K562 (cell line): ENCODE measurements at regions not wholly inside any gene's neighbourhood (a gene's known extent, or its start where the extent isn't known, plus 50 kb on each side); places are given as distances from the start of the nearest gene placed in this dataset.

Source experiments
- ATAC-seq: fragments of 200-7000 bp; cut with Tn5 transposase; 3 replicates; pipeline ENCODE4 v1.9.1; 2020; ENCODE audit warnings: moderate library complexity
- BruUV-seq: library from RNA; stranded (reverse); fragments of 400-500 nt; replicated peaks from 2 replicates; lab custom pipeline; 2021; lab: Mats Ljungman, UMichigan
- CTCF ChIA-PET: fragments of 300-600 bp; formaldehyde crosslinking; extraction: SDS; loops from one replicate; lab custom pipeline; 2021; ENCODE audit warnings: low intra/inter-chr PET ratio; lab: Yijun Ruan, JAX
- POLR2A ChIA-PET: fragments of 300-600, 350-650 bp; sonication (Branson Sonifier 250); formaldehyde crosslinking; extraction: SDS; loops from one replicate; lab custom pipeline; 2021; ENCODE audit warnings: antibody characterized with exemption, inconsistent platforms; lab: Yijun Ruan, JAX
- DNase-seq, 4 experiments: peaks; one replicate each; pipeline versions ENCODE4 v3.0.0 to v3.0.0-alpha.2; 2011 to 2018; ENCODE audit warnings: low spot score in 3 of 4, mixed read lengths in 3 of 4; ENCODE audit errors: extremely low read depth in 1 of 4
- FAIRE-seq: peaks from 2 replicates; lab custom pipeline; 2011; peaks lifted over from hg19 to GRCh38; lab: Jason Lieb, UNC
- H2AFZ ChIP-seq: 2 replicates; pipeline ENCODE4 v1.6.0; 2011; ENCODE audit warnings: low read depth, low read length, control low read depth, inconsistent platforms
- H3K27ac ChIP-seq: fragments of 200-600 bp; 3 replicates; pipeline ENCODE4 v1.8.0; 2011; ENCODE audit warnings: low read depth, mild to moderate bottlenecking, control low read depth, inconsistent platforms, low read length, moderate library complexity, mixed read lengths; ENCODE audit errors: extremely low read depth
- H3K27me3 ChIP-seq, 2 experiments: fragments of 300-600 bp in 1 of 2; 2 replicates in 1 of 2; 3 replicates in 1 of 2; pipeline versions ENCODE4 v1.6.0 to v1.8.0; 2011; ENCODE audit warnings: inconsistent platforms in 2 of 2, low read length in 2 of 2, mild to moderate bottlenecking in 1 of 2, mixed read lengths in 1 of 2, moderate library complexity in 1 of 2; ENCODE audit not compliant: control insufficient read depth in 2 of 2, insufficient read depth in 2 of 2
- H3K36me3 ChIP-seq: fragments of 300-600 bp; 3 replicates; pipeline ENCODE4 v1.8.0; 2011; ENCODE audit warnings: mild to moderate bottlenecking, low read length, inconsistent platforms; ENCODE audit not compliant: control insufficient read depth, insufficient read depth
- H3K4me1 ChIP-seq, 2 experiments: fragments of 200-600 bp in 1 of 2; replicated peaks in 1 of 2; 2 replicates in 1 of 2; 3 replicates in 1 of 2; pipeline versions ENCODE4 v1.5.1 to v1.8.0; 2011; ENCODE audit warnings: inconsistent platforms in 2 of 2, low read length in 2 of 2, mild to moderate bottlenecking in 1 of 2, mixed read lengths in 1 of 2, moderate library complexity in 1 of 2; ENCODE audit not compliant: control insufficient read depth in 2 of 2, insufficient read depth in 2 of 2
- H3K4me2 ChIP-seq: 2 replicates; pipeline ENCODE4 v1.6.1; 2011; ENCODE audit warnings: low read length, control low read depth, inconsistent platforms, mixed read lengths; ENCODE audit not compliant: insufficient read depth
- H3K4me3 ChIP-seq: fragments of 200-600 bp; sonication (generic), shearing (Covaris generic); 2 replicates; pipeline ENCODE4 v1.5.1; 2016; ENCODE audit warnings: control low read depth, inconsistent platforms
- H3K79me2 ChIP-seq: fragments of 200-600 bp; 3 replicates; pipeline ENCODE4 v1.8.0; 2011; ENCODE audit warnings: low read length, inconsistent platforms; ENCODE audit not compliant: control insufficient read depth, insufficient read depth
- H3K9ac ChIP-seq, 2 experiments: 2 replicates each; pipeline versions ENCODE4 v1.6.0 to v1.6.1; 2011; ENCODE audit warnings: low read depth in 2 of 2, low read length in 2 of 2, control low read depth in 1 of 2, inconsistent platforms in 1 of 2, mild to moderate bottlenecking in 1 of 2, mixed read lengths in 1 of 2; ENCODE audit not compliant: insufficient read depth in 1 of 2
- H3K9me1 ChIP-seq: one replicate; pipeline ENCODE4 v1.6.0; 2011; ENCODE audit warnings: inconsistent platforms, mild to moderate bottlenecking, low read length, moderate library complexity; ENCODE audit not compliant: control insufficient read depth, insufficient read depth
- H3K9me3 ChIP-seq: replicated peaks from 2 replicates; pipeline ENCODE4 v1.5.1; 2011; ENCODE audit warnings: low read depth, low read length, inconsistent platforms; ENCODE audit not compliant: control insufficient read depth, insufficient read depth
- H4K20me1 ChIP-seq: replicated peaks from 2 replicates; pipeline ENCODE4 v1.6.1; 2011; ENCODE audit warnings: low read length, inconsistent platforms, mixed read lengths; ENCODE audit not compliant: control insufficient read depth, insufficient read depth
- BRF2 ChIP-seq: IDR thresholded peaks from 3 replicates; pipeline ENCODE4 v1.6.1; 2011; ENCODE audit warnings: borderline replicate concordance, mild to moderate bottlenecking; ENCODE audit not compliant: insufficient read length, insufficient read depth
- TBP ChIP-seq: optimal IDR thresholded peaks from 2 replicates; pipeline ENCODE3; 2011; ENCODE audit warnings: low read depth, low read length, improper control_type of control experiment
- ZNF407 ChIP-seq: fragments of 450-650 bp; IDR thresholded peaks from 2 replicates; pipeline ENCODE4 v1.6.1; 2016; ENCODE audit warnings: low read depth
- WGBS: fragments of 100-300 bp; shearing (Covaris generic); methylation state at CpG from one replicate; pipeline ENCODE4 v1.1.6; 2016; ENCODE audit warnings: low coverage, mixed read lengths; ENCODE audit not compliant: insufficient coverage; ENCODE audit errors: missing lambda C conversion rate; 5-methylcytosine and 5-hydroxymethylcytosine counted together
- in situ Hi-C: fragments of 300-500 bp; cut with MboI; formaldehyde crosslinking; loops from 4 replicates; pipeline ENCODE4 v1.15.0; 2018; ENCODE audit warnings: inconsistent platforms, mixed read lengths
- intact Hi-C: fragments of 100-400 bp; cut with micrococcal nuclease; formaldehyde crosslinking; loops from 2 replicates; pipeline ENCODE4 v1.14.2; 2022
- TF ChIP-seq, protein P1 (sequence below): fragments of 450-650 bp; formaldehyde crosslinking; IDR thresholded peaks from 2 replicates; pipeline ENCODE4 v1.4.0; 2022; ENCODE audit warnings: missing genetic modification characterization
- TF ChIP-seq, protein P2 (sequence below): fragments of 250-450 bp; sonication (Bioruptor Pico); IDR thresholded peaks from 2 replicates; pipeline ENCODE4 v1.4.0; 2020; ENCODE audit warnings: mild to moderate bottlenecking, moderate library complexity, borderline replicate concordance

DNA sequence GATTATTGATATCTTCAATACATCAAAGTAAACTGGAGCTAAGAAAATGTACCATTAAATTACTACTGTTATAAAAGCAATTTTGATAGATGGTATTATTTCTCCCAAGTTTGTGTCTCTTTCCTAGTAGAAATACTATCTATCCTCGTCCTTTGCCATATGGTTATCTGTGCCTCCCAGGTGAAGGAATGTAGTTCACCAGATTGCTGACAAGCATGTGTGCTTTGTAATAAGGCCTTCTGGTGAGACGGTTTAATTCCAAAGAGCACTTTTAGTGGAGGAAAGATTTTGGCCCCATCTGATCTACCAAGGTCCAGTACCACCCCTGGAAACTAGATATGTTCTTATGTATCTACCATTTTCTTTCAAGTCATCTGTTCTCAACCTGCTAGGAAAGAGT, 243.6 kb downstream of the DLEU7 start (continued):
- no peak for TF ChIP-seq BRF2

DNA sequence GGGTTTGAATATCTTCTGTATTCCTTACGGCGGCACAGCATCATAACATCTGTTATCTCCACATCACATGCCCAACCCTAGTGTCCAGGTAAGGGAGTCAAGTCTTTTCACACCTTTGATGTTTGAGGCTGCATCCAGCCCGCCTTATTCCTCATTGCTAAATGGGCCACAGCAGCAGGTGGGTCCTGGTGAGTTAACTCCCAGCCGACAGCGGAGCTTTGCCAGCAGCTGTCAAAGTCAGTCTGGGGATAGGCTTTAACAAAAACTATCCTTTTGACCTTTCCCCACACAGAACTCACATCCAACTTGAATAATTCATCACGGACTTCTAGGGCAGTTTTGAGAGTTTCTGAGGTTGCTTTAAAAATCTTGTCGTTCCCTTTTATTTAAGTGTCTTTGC, 235.1 kb downstream of the DLEU7 start:
- in situ Hi-C loops (no loop called here), intact Hi-C loops (no loop called here)
- Histone ChIP-seq H3K9me1 (no peaks in the 10 kb centered on the region), H3K4me2 (no peak overlapping the region), H3K27ac (no peak overlapping the region), H3K4me3 (no peak overlapping the region), H3K9ac (no peak overlapping the region), H3K79me2 (no peaks in the 10 kb centered on the region), H2AFZ (no peak overlapping the region), H3K27me3 (no peaks in the 10 kb centered on the region), H3K9me3 (no peaks in the 10 kb centered on the region), H3K4me1 (peaks cover 3 to 22% of the 10 kb centered on the region in 2 experiments; a peak in 3 of 5 replicates), H4K20me1 (no peaks in the 10 kb centered on the region), H3K36me3 (no peaks in the 10 kb centered on the region)
- DNase-seq (no peak), ATAC-seq (no peak), FAIRE-seq (no peak)
- WGBS: 65% methylated on average over 7 of the region's 7 CpGs
- ChIA-PET CTCF (no interaction called here), POLR2A (interaction anchor here (0.9 kb wide), 1 partner anchor 14 kb away, joined by 3 read pairs; no protein-coding TSS in a partner anchor)
- no TSS peak for BruUV-seq
- TF ChIP-seq ZNF407: no peak
- TF ChIP-seq, protein P1, sequence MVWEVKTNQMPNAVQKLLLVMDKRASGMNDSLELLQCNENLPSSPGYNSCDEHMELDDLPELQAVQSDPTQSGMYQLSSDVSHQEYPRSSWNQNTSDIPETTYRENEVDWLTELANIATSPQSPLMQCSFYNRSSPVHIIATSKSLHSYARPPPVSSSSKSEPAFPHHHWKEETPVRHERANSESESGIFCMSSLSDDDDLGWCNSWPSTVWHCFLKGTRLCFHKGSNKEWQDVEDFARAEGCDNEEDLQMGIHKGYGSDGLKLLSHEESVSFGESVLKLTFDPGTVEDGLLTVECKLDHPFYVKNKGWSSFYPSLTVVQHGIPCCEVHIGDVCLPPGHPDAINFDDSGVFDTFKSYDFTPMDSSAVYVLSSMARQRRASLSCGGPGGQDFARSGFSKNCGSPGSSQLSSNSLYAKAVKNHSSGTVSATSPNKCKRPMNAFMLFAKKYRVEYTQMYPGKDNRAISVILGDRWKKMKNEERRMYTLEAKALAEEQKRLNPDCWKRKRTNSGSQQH (CRISPR knock-in tag): no peak
- TF ChIP-seq TBP: no peak
- TF ChIP-seq, protein P2, sequence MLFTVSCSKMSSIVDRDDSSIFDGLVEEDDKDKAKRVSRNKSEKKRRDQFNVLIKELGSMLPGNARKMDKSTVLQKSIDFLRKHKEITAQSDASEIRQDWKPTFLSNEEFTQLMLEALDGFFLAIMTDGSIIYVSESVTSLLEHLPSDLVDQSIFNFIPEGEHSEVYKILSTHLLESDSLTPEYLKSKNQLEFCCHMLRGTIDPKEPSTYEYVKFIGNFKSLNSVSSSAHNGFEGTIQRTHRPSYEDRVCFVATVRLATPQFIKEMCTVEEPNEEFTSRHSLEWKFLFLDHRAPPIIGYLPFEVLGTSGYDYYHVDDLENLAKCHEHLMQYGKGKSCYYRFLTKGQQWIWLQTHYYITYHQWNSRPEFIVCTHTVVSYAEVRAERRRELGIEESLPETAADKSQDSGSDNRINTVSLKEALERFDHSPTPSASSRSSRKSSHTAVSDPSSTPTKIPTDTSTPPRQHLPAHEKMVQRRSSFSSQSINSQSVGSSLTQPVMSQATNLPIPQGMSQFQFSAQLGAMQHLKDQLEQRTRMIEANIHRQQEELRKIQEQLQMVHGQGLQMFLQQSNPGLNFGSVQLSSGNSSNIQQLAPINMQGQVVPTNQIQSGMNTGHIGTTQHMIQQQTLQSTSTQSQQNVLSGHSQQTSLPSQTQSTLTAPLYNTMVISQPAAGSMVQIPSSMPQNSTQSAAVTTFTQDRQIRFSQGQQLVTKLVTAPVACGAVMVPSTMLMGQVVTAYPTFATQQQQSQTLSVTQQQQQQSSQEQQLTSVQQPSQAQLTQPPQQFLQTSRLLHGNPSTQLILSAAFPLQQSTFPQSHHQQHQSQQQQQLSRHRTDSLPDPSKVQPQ: no peak
